ENCODE measurements at regions not wholly inside any gene's neighbourhood (a gene's known extent, or its start where the extent isn't known, plus 50 kb on each side); places are given as distances from the start of the nearest gene placed in this dataset.

DNA sequence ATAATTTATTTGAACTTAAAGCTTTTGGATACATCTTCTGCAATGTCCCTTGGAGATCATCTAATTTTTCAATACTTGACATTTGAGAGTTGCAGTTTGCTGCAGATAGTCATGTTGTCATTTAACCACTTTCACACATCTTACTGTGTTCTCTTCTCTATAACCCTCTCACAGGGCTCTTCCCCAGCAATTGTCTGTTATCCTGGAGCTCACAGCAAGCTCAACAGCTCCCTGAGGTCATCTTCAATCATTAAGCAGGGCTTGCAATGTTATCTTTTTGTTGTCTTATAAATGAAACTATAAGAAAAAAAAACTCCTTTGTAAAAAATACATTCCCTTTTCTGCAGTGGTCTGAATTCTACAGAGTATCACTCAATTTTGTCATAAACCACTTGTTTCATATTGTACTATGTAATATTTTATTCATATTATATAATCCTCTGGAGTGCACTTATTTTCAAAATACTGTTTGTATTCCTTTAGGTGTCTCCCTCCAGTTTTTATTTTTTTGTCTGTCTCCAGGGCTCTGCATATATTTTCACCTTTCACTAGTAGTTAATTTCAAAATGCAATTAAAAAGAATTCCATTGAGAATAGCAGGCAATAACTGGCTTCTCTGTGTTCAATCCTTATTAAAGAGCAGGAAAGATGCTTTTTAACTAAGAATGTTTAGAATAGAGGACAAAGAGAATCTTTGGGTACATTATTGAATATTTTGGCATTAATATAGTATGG lies 106.3 kb upstream of the ARSJ start:
- Histone ChIP-seq H3K27me3 (no peaks in the 10 kb centered on the region), H3K4me1 (no peaks in the 10 kb centered on the region), H3K27ac (no peak overlapping the region), H3K4me3 (no peak overlapping the region), H3K9me3 (no peaks in the 10 kb centered on the region), H3K36me3 (no peaks in the 10 kb centered on the region)
- DNase-seq, result no peak
- TF ChIP-seq, protein P1, sequence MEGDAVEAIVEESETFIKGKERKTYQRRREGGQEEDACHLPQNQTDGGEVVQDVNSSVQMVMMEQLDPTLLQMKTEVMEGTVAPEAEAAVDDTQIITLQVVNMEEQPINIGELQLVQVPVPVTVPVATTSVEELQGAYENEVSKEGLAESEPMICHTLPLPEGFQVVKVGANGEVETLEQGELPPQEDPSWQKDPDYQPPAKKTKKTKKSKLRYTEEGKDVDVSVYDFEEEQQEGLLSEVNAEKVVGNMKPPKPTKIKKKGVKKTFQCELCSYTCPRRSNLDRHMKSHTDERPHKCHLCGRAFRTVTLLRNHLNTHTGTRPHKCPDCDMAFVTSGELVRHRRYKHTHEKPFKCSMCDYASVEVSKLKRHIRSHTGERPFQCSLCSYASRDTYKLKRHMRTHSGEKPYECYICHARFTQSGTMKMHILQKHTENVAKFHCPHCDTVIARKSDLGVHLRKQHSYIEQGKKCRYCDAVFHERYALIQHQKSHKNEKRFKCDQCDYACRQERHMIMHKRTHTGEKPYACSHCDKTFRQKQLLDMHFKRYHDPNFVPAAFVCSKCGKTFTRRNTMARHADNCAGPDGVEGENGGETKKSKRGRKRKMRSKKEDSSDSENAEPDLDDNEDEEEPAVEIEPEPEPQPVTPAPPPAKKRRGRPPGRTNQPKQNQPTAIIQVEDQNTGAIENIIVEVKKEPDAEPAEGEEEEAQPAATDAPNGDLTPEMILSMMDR (IDR thresholded peaks at IDR 0.05), result no peak
- no peak for ATAC-seq (ENCODE audit: low FRiP score in 2 of 2)

DNA sequence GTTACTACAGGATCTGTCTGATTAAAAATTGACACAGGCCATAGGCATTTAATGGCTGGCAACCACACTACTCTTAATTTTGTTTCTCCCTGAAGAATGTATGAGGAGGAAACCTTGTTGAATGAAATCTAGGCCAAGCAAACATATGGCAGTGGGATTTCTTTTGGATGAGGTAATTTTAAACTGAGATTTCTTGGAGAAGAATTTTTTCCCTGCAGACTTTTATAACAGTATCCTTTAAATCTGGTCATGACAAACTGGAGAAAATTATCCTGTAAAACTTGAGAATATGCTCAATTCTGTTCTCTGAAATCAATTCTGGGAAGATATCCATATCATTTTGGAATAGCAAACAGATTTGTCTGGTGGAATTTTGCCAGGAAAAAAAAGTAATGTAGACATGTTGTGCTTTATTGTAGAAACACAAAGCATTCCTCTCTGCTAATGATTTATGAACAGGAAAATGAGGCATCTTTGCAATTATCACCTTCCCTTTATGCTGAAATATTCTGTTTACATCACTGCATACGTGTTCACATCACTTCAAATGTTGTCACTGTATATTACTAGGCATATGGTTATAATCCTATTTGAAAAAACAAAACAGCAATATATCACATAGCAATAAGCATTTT lies 108.3 kb upstream of the ARSJ start:
- H3K4me1 ChIP-seq, result no peaks in the 10 kb centered on the region
- no peak overlapping the region for H3K27ac ChIP-seq
- H3K36me3 ChIP-seq, result no peaks in the 10 kb centered on the region
- no peak for ATAC-seq (ENCODE audit: low FRiP score in 2 of 2)
- H3K4me3 ChIP-seq, result no peak overlapping the region
- DNase-seq, result no peak
- TF ChIP-seq, protein P1 (IDR thresholded peaks at IDR 0.05), result no peak
- H3K27me3 ChIP-seq, result no peaks in the 10 kb centered on the region
- 59 to 60% methylated on average over 1 of the region's 1 CpG for WGBS, 2 donors
- H3K9me3 ChIP-seq, result no peaks in the 10 kb centered on the region

DNA sequence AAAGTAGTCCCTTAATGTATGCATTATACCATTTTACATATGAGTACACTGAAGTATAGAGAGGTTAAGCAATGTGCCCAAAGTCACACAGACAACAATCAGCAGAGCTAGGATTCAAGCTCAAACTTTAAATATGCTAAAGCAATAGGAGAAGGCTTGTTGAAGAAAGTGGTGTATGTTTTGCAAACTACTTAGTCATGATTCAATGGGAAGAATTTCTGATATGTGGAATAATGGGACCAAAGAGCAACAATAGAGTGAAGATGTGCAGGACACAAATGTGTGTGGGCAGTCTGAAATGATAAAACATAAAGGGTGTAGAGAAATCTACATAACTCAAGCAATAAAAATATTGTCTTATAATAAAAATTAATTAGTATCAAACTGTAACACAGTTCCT lies 109.0 kb upstream of the ARSJ start:
- H3K9me3 ChIP-seq, result no peaks in the 10 kb centered on the region
- H3K4me1 ChIP-seq, result no peaks in the 10 kb centered on the region
- TF ChIP-seq, protein P1 (IDR thresholded peaks at IDR 0.05), result no peak
- TF ChIP-seq POLR2A (IDR thresholded peaks at IDR 0.05) (no peak), POLR2AphosphoS5 (IDR thresholded peaks at IDR 0.05) (no peak), EP300 (IDR thresholded peaks at IDR 0.05) (no peak)
- no peaks in the 10 kb centered on the region for H3K27me3 ChIP-seq
- no peak overlapping the region for H3K27ac ChIP-seq
- ATAC-seq (ENCODE audit: low FRiP score in 2 of 2) (no peak), DNase-seq (no peak)
- H3K4me3 ChIP-seq, result no peak overlapping the region
- H3K36me3 ChIP-seq, result no peaks in the 10 kb centered on the region

DNA sequence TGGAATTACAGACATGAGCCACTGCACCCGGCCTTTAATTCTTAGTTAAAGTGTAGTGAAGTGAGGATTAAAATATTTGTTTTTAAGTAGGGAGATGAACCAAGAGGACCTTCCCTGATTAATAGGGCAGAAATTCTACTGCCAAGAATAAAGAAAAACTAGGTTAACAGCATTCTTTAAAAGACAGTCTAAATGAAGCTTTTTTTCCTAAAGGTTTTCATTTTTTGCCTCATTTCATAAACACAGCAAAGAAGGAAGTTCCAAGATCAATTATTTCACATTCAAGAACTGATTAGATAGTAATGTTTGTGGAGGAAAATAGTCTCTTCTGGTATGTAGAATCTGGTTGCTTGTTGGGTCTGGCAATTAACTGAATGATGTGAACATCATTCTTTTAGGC lies 112.1 kb upstream of the ARSJ start:
- WGBS, 2 donors, result 77 to 87% methylated on average over 1 of the region's 1 CpG
- H3K27me3 ChIP-seq, result no peaks in the 10 kb centered on the region
- no peak for ATAC-seq (ENCODE audit: low FRiP score in 2 of 2)

More for the DNA sequence above, 112.1 kb upstream of the ARSJ start:
- H3K27ac ChIP-seq, result no peak overlapping the region
- TF ChIP-seq POLR2A (IDR thresholded peaks at IDR 0.05), result no peak
- no peak for TF ChIP-seq EP300 (IDR thresholded peaks at IDR 0.05)
- TF ChIP-seq, protein P1 (IDR thresholded peaks at IDR 0.05), result no peak
- no peak for TF ChIP-seq POLR2AphosphoS5 (IDR thresholded peaks at IDR 0.05)
- H3K36me3 ChIP-seq, result no peaks in the 10 kb centered on the region
- no peaks in the 10 kb centered on the region for H3K9me3 ChIP-seq
- DNase-seq, result no peak
- H3K4me1 ChIP-seq, result no peaks in the 10 kb centered on the region
- H3K4me3 ChIP-seq, result no peak overlapping the region

Data from upper lobe of left lung (tissue), 6 donors.